ENCODE measurements at regions not wholly inside any gene's neighbourhood (a gene's known extent, or its start where the extent isn't known, plus 50 kb on each side); places are given as distances from the start of the nearest gene placed in this dataset.
"Not testable (repeated sequence)": the region's sequence is repeated elsewhere in the genome, so short reads cannot be mapped to it uniquely, and the experiment has no call there.

- H3K27me3 Mint-ChIP-seq = not testable (repeated sequence)
Observed at GRCh38 chr2:111473522-111473921, 352.8 kb downstream of the BCL2L11 start.

DNA sequence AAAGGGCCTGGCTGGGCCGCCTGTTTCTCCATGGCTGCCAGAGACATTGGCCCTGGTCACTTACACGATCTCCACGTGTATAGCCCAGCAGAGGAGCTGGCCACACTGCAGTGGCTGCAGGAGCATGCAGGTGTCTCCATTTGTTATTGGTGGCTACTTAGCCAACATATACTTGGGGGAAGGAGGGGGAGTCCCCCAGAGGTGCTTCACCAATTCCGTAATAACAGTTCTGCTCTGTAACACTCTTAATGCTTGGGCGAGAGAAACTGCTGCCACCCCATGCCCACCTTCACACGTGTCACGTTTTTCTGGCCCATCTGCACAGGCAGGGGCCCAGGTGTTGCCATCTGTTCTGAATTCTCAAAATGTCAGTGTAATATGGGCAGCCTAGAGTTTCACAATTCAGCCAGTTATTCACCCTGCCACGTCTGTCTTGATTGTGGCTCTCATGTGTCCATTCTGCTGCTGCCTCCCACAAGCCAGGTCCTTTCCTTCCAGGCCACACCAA, 353.5 kb downstream of the BCL2L11 start:
- H3K9me3 Mint-ChIP-seq; CTCF ChIA-PET; intact Hi-C loops (cut with DNase I, micrococcal nuclease); H3K27ac Mint-ChIP-seq; H3K4me1 Mint-ChIP-seq (ENCODE audit: low read depth); DNase-seq; POLR2A ChIA-PET; H3K27ac ChIP-seq (ENCODE audit: low read depth in 1 of 2, low read length in 2 of 2); H3K4me3 Mint-ChIP-seq; H3K4me3 ChIP-seq (ENCODE audit: low read length); H3K4me1 ChIP-seq (ENCODE audit: insufficient read depth, low read length); H3K36me3 ChIP-seq (ENCODE audit: insufficient read depth, low read length); H3K9me3 ChIP-seq (ENCODE audit: control insufficient read depth in 1 of 2, insufficient read depth in 1 of 2, low read length in 2 of 2); ATAC-seq (ENCODE audit: poor library complexity); H3K36me3 Mint-ChIP-seq (ENCODE audit: low read depth); H3K27me3 ChIP-seq (ENCODE audit: control insufficient read depth in 1 of 2, insufficient read depth in 2 of 2, low read length in 2 of 2); H3K27me3 Mint-ChIP-seq: not testable (repeated sequence)

More at GRCh38 chr2:111473522-111473921, 352.8 kb downstream of the BCL2L11 start:
- H3K4me3 ChIP-seq (ENCODE audit: low read length); H3K36me3 ChIP-seq (ENCODE audit: insufficient read depth, low read length); H3K4me1 ChIP-seq (ENCODE audit: insufficient read depth, low read length); POLR2A ChIA-PET; H3K9me3 Mint-ChIP-seq; H3K36me3 Mint-ChIP-seq (ENCODE audit: low read depth); H3K27ac ChIP-seq (ENCODE audit: low read depth in 1 of 2, low read length in 2 of 2); CTCF ChIA-PET; H3K4me1 Mint-ChIP-seq (ENCODE audit: low read depth); H3K27ac Mint-ChIP-seq; H3K9me3 ChIP-seq (ENCODE audit: control insufficient read depth in 1 of 2, insufficient read depth in 1 of 2, low read length in 2 of 2); intact Hi-C loops (cut with DNase I, micrococcal nuclease); H3K4me3 Mint-ChIP-seq; DNase-seq; H3K27me3 ChIP-seq (ENCODE audit: control insufficient read depth in 1 of 2, insufficient read depth in 2 of 2, low read length in 2 of 2): not testable (repeated sequence)
- ATAC-seq (ENCODE audit: poor library complexity) = peak; percentile 59

- DNase-seq; H3K27ac Mint-ChIP-seq; H3K4me3 Mint-ChIP-seq; H3K27me3 Mint-ChIP-seq; H3K4me3 ChIP-seq (ENCODE audit: low read length); intact Hi-C loops (cut with DNase I, micrococcal nuclease); H3K36me3 Mint-ChIP-seq (ENCODE audit: low read depth); H3K27me3 ChIP-seq (ENCODE audit: control insufficient read depth in 1 of 2, insufficient read depth in 2 of 2, low read length in 2 of 2); H3K9me3 ChIP-seq (ENCODE audit: control insufficient read depth in 1 of 2, insufficient read depth in 1 of 2, low read length in 2 of 2); CTCF ChIA-PET; H3K4me1 Mint-ChIP-seq (ENCODE audit: low read depth); H3K36me3 ChIP-seq (ENCODE audit: insufficient read depth, low read length); ATAC-seq (ENCODE audit: poor library complexity); H3K27ac ChIP-seq (ENCODE audit: low read depth in 1 of 2, low read length in 2 of 2); POLR2A ChIA-PET; H3K4me1 ChIP-seq (ENCODE audit: insufficient read depth, low read length); H3K9me3 Mint-ChIP-seq: not testable (repeated sequence)
Observed at GRCh38 chr2:111478335-111478734, 357.6 kb downstream of the BCL2L11 start.

DNA sequence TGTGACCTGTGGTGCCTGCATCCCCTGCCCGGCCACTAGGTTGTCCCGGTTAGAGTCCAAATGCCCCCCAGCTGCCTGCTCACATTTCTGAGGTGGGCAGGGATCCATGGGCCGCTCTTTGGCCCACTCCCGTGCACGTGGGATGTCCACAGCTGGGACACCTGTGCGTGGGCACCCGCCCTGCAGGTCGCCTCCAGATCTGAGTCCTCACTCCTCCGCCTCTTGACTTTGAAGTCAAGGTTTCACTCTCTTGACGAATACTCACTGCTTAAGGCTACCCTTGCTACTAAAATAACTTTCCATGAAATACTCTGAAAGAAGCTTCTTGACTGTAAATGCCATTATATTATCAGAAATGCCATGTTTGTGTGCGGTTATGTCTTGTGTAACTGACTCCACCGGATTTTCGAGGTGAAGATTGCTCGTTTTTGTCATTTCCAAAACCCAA, 358.2 kb downstream of the BCL2L11 start:
- ATAC-seq (ENCODE audit: poor library complexity); H3K4me1 Mint-ChIP-seq (ENCODE audit: low read depth); POLR2A ChIA-PET; H3K9me3 Mint-ChIP-seq; H3K4me3 ChIP-seq (ENCODE audit: low read length); H3K4me1 ChIP-seq (ENCODE audit: insufficient read depth, low read length); intact Hi-C loops (cut with DNase I, micrococcal nuclease); CTCF ChIA-PET; H3K27me3 ChIP-seq (ENCODE audit: control insufficient read depth in 1 of 2, insufficient read depth in 2 of 2, low read length in 2 of 2); H3K36me3 Mint-ChIP-seq (ENCODE audit: low read depth); H3K4me3 Mint-ChIP-seq; H3K9me3 ChIP-seq (ENCODE audit: control insufficient read depth in 1 of 2, insufficient read depth in 1 of 2, low read length in 2 of 2); H3K27ac ChIP-seq (ENCODE audit: low read depth in 1 of 2, low read length in 2 of 2); H3K27me3 Mint-ChIP-seq; H3K27ac Mint-ChIP-seq; H3K36me3 ChIP-seq (ENCODE audit: insufficient read depth, low read length): not testable (repeated sequence)
- DNase-seq = peak in 2 of 14 experiments; percentile 28 to 40

DNA sequence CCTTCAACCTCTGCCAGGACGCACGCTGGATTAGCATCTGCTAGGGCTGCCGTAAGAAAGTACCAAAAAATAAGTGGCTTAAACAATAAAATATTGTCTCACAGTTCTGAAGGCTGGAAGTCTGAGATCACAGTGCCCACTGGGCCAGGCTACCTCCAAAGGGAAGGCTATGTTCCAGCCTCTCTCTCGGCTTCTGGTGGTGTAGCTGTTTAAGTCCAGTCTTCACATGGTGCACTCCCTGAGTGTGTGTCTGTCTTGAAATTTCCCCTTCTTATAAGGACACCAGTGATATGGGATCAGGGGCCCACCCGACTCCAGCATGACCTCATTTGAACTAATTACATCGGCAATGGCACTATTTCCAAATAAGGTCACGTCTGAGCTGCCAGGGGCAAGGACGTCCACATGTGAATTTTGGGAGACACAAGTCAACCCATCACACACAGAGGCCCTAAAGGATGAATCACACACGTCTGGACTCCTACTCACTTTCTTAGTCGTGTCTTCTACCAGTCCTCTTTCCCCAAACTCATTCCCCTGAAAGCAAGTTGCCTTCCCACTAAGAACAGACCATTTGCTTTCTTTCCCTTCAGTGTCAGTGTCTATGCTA, 359.4 kb downstream of the BCL2L11 start:
- H3K4me1 Mint-ChIP-seq (ENCODE audit: low read depth); H3K27me3 Mint-ChIP-seq; H3K9me3 Mint-ChIP-seq; H3K4me3 ChIP-seq (ENCODE audit: low read length); H3K4me3 Mint-ChIP-seq; ATAC-seq (ENCODE audit: poor library complexity); H3K27ac ChIP-seq (ENCODE audit: low read depth in 1 of 2, low read length in 2 of 2); H3K36me3 Mint-ChIP-seq (ENCODE audit: low read depth); intact Hi-C loops (cut with DNase I, micrococcal nuclease); H3K9me3 ChIP-seq (ENCODE audit: control insufficient read depth in 1 of 2, insufficient read depth in 1 of 2, low read length in 2 of 2); H3K27me3 ChIP-seq (ENCODE audit: control insufficient read depth in 1 of 2, insufficient read depth in 2 of 2, low read length in 2 of 2); H3K36me3 ChIP-seq (ENCODE audit: insufficient read depth, low read length); H3K4me1 ChIP-seq (ENCODE audit: insufficient read depth, low read length); CTCF ChIA-PET; POLR2A ChIA-PET; H3K27ac Mint-ChIP-seq: not testable (repeated sequence)
- peak in 3 of 14 experiments; percentile 6 to 37 (median 25) for DNase-seq

- H3K27ac Mint-ChIP-seq; intact Hi-C loops (cut with DNase I, micrococcal nuclease); H3K27me3 Mint-ChIP-seq; H3K36me3 ChIP-seq (ENCODE audit: insufficient read depth, low read length); H3K4me1 Mint-ChIP-seq (ENCODE audit: low read depth); H3K9me3 Mint-ChIP-seq; H3K27me3 ChIP-seq (ENCODE audit: control insufficient read depth in 1 of 2, insufficient read depth in 2 of 2, low read length in 2 of 2); CTCF ChIA-PET; POLR2A ChIA-PET; ATAC-seq (ENCODE audit: poor library complexity); H3K9me3 ChIP-seq (ENCODE audit: control insufficient read depth in 1 of 2, insufficient read depth in 1 of 2, low read length in 2 of 2); H3K4me1 ChIP-seq (ENCODE audit: insufficient read depth, low read length); H3K36me3 Mint-ChIP-seq (ENCODE audit: low read depth); H3K4me3 ChIP-seq (ENCODE audit: low read length); H3K4me3 Mint-ChIP-seq; H3K27ac ChIP-seq (ENCODE audit: low read depth in 1 of 2, low read length in 2 of 2): not testable (repeated sequence)
- peak in 1 of 14 experiments; percentile 18 for DNase-seq
Observed at GRCh38 chr2:111480633-111481032, 359.9 kb downstream of the BCL2L11 start.

DNA sequence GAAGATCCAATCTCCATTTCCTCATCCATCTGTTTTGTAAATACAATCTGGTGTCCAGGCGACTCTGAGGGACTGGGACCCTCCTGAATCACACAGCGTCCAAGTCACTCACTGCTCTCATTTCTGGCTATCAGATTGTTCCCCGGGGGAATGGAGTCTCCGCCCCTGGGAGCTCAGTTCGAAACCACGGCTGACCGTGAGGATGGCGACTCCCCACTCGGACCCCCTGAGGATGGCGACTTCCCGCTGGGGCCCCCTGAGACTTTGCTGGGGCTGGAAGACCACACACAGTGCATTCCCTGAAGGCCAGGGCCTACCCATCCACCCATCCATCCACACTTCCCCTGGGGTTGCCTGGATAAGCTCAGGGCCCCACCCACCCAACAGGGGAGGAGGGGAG, 360.5 kb downstream of the BCL2L11 start:
- H3K4me3 ChIP-seq (ENCODE audit: low read length); H3K36me3 Mint-ChIP-seq (ENCODE audit: low read depth); intact Hi-C loops (cut with DNase I, micrococcal nuclease); H3K4me1 Mint-ChIP-seq (ENCODE audit: low read depth); H3K27me3 Mint-ChIP-seq; H3K4me3 Mint-ChIP-seq; H3K4me1 ChIP-seq (ENCODE audit: insufficient read depth, low read length); DNase-seq; H3K27ac ChIP-seq (ENCODE audit: low read depth in 1 of 2, low read length in 2 of 2); H3K9me3 ChIP-seq (ENCODE audit: control insufficient read depth in 1 of 2, insufficient read depth in 1 of 2, low read length in 2 of 2); H3K9me3 Mint-ChIP-seq; ATAC-seq (ENCODE audit: poor library complexity); H3K27ac Mint-ChIP-seq; H3K27me3 ChIP-seq (ENCODE audit: control insufficient read depth in 1 of 2, insufficient read depth in 2 of 2, low read length in 2 of 2); POLR2A ChIA-PET; H3K36me3 ChIP-seq (ENCODE audit: insufficient read depth, low read length); CTCF ChIA-PET: not testable (repeated sequence)
